ENCODE measurements at regions not wholly inside any gene's neighbourhood (a gene's known extent, or its start where the extent isn't known, plus 50 kb on each side); places are given as distances from the start of the nearest gene placed in this dataset.

GRCh38 chr20:55745840-55746239, 259.5 kb downstream of the CBLN4 start:
- no peaks in the 10 kb centered on the region for H3K27me3 ChIP-seq (ENCODE audit: control insufficient read depth in 1 of 2, insufficient read depth in 1 of 2, low read length in 2 of 2)
- DNase-seq, result no peak

GRCh38 chr20:55744896-55745295, 260.4 kb downstream of the CBLN4 start:
- DNase-seq, result no peak
- H3K4me3 ChIP-seq (ENCODE audit: insufficient read depth in 1 of 2, low read depth in 1 of 2, low read length in 2 of 2), result no peak overlapping the region
- H3K4me2 ChIP-seq (ENCODE audit: low read length, poor library complexity, severe bottlenecking), result no peak overlapping the region
- H3K79me1 ChIP-seq (replicated peaks; ENCODE audit: low read length, poor library complexity, severe bottlenecking), result no peaks in the 10 kb centered on the region
- H2BK5ac ChIP-seq (ENCODE audit: low read depth, low read length, poor library complexity, severe bottlenecking), result no peak overlapping the region
- H3K23ac ChIP-seq (ENCODE audit: low read length in 2 of 2), result no peak overlapping the region
- H3K36me3 ChIP-seq (ENCODE audit: control insufficient read depth in 1 of 2, insufficient read depth in 2 of 2, low read depth in 1 of 2, low read length in 2 of 2), result no peaks in the 10 kb centered on the region
- H3K9ac ChIP-seq (ENCODE audit: low read length), result no peak overlapping the region
- H3K27ac ChIP-seq (ENCODE audit: low read length, poor library complexity, severe bottlenecking), result no peak overlapping the region
- no peak overlapping the region for H3K18ac ChIP-seq (ENCODE audit: low read depth in 1 of 2, low read length in 2 of 2)
- no peak overlapping the region for H2BK120ac ChIP-seq (ENCODE audit: low read depth, low read length)
- H3K4ac ChIP-seq (ENCODE audit: low read depth in 1 of 2, low read length in 2 of 2), result no peak overlapping the region
- no peak overlapping the region for H2AK5ac ChIP-seq (ENCODE audit: low read length, severe bottlenecking)
- no peaks in the 10 kb centered on the region for H3K27me3 ChIP-seq (ENCODE audit: control insufficient read depth in 1 of 2, insufficient read depth in 1 of 2, low read length in 2 of 2)
- H3K14ac ChIP-seq (ENCODE audit: low read length in 2 of 2), result no peak overlapping the region
- H2AFZ ChIP-seq (ENCODE audit: low read depth, low read length), result no peak overlapping the region
- H4K91ac ChIP-seq (ENCODE audit: low read length), result no peak overlapping the region
- no peak overlapping the region for H2BK12ac ChIP-seq (ENCODE audit: low read length in 2 of 2)
- no peak overlapping the region for H4K8ac ChIP-seq (ENCODE audit: low read length)
- 84% methylated on average over 10 of the region's 10 CpGs for WGBS
- H3K4me1 ChIP-seq (ENCODE audit: control insufficient read depth, insufficient read depth, low read depth, low read length), result no peaks in the 10 kb centered on the region
- H3K9me3 ChIP-seq (ENCODE audit: control insufficient read depth, low read length), result peaks cover 11% of the 10 kb centered on the region
- no peak overlapping the region for H2BK15ac ChIP-seq (ENCODE audit: low read depth, poor library complexity, severe bottlenecking)

More at GRCh38 chr20:55745840-55746239, 259.5 kb downstream of the CBLN4 start:
- H2BK5ac ChIP-seq (ENCODE audit: low read depth, low read length, poor library complexity, severe bottlenecking), result no peak overlapping the region
- no peak overlapping the region for H3K18ac ChIP-seq (ENCODE audit: low read depth in 1 of 2, low read length in 2 of 2)
- H3K4me3 ChIP-seq (ENCODE audit: insufficient read depth in 1 of 2, low read depth in 1 of 2, low read length in 2 of 2), result no peak overlapping the region
- no peak overlapping the region for H3K23ac ChIP-seq (ENCODE audit: low read length in 2 of 2)
- H4K91ac ChIP-seq (ENCODE audit: low read length), result no peak overlapping the region
- peaks cover 11% of the 10 kb centered on the region for H3K9me3 ChIP-seq (ENCODE audit: control insufficient read depth, low read length)
- no peak overlapping the region for H3K14ac ChIP-seq (ENCODE audit: low read length in 2 of 2)
- no peaks in the 10 kb centered on the region for H3K36me3 ChIP-seq (ENCODE audit: control insufficient read depth in 1 of 2, insufficient read depth in 2 of 2, low read depth in 1 of 2, low read length in 2 of 2)
- H2AFZ ChIP-seq (ENCODE audit: low read depth, low read length), result no peak overlapping the region
- no CpG with 5 or more reads among the region's 1 CpG for WGBS
- no peak overlapping the region for H2BK12ac ChIP-seq (ENCODE audit: low read length in 2 of 2)
- H3K4me1 ChIP-seq (ENCODE audit: control insufficient read depth, insufficient read depth, low read depth, low read length), result no peaks in the 10 kb centered on the region
- H3K79me1 ChIP-seq (replicated peaks; ENCODE audit: low read length, poor library complexity, severe bottlenecking), result no peaks in the 10 kb centered on the region
- no peak overlapping the region for H3K4me2 ChIP-seq (ENCODE audit: low read length, poor library complexity, severe bottlenecking)
- H4K8ac ChIP-seq (ENCODE audit: low read length), result no peak overlapping the region
- H2BK15ac ChIP-seq (ENCODE audit: low read depth, poor library complexity, severe bottlenecking), result no peak overlapping the region
- no peak overlapping the region for H3K9ac ChIP-seq (ENCODE audit: low read length)
- H3K4ac ChIP-seq (ENCODE audit: low read depth in 1 of 2, low read length in 2 of 2), result no peak overlapping the region
- no peak overlapping the region for H3K27ac ChIP-seq (ENCODE audit: low read length, poor library complexity, severe bottlenecking)
- no peak overlapping the region for H2AK5ac ChIP-seq (ENCODE audit: low read length, severe bottlenecking)
- no peak overlapping the region for H2BK120ac ChIP-seq (ENCODE audit: low read depth, low read length)

GRCh38 chr20:55741801-55742200, 263.5 kb downstream of the CBLN4 start:
- no peak overlapping the region for H3K14ac ChIP-seq (ENCODE audit: low read length in 2 of 2)
- no peak overlapping the region for H2AK5ac ChIP-seq (ENCODE audit: low read length, severe bottlenecking)
- H3K27ac ChIP-seq (ENCODE audit: low read length, poor library complexity, severe bottlenecking), result no peak overlapping the region
- no peak overlapping the region for H3K4me2 ChIP-seq (ENCODE audit: low read length, poor library complexity, severe bottlenecking)
- H3K18ac ChIP-seq (ENCODE audit: low read depth in 1 of 2, low read length in 2 of 2), result no peak overlapping the region
- peaks cover 9% of the 10 kb centered on the region for H3K9me3 ChIP-seq (ENCODE audit: control insufficient read depth, low read length)
- H2AFZ ChIP-seq (ENCODE audit: low read depth, low read length), result no peak overlapping the region
- no peak overlapping the region for H4K8ac ChIP-seq (ENCODE audit: low read length)
- H3K4ac ChIP-seq (ENCODE audit: low read depth in 1 of 2, low read length in 2 of 2), result no peak overlapping the region
- no peak overlapping the region for H3K4me3 ChIP-seq (ENCODE audit: insufficient read depth in 1 of 2, low read depth in 1 of 2, low read length in 2 of 2)
- no peak overlapping the region for H2BK15ac ChIP-seq (ENCODE audit: low read depth, poor library complexity, severe bottlenecking)
- H2BK5ac ChIP-seq (ENCODE audit: low read depth, low read length, poor library complexity, severe bottlenecking), result no peak overlapping the region
- no peaks in the 10 kb centered on the region for H3K79me1 ChIP-seq (replicated peaks; ENCODE audit: low read length, poor library complexity, severe bottlenecking)
- H3K23ac ChIP-seq (ENCODE audit: low read length in 2 of 2), result no peak overlapping the region
- H2BK12ac ChIP-seq (ENCODE audit: low read length in 2 of 2), result no peak overlapping the region
- H3K4me1 ChIP-seq (ENCODE audit: control insufficient read depth, insufficient read depth, low read depth, low read length), result no peaks in the 10 kb centered on the region
- H3K9ac ChIP-seq (ENCODE audit: low read length), result no peak overlapping the region
- no peaks in the 10 kb centered on the region for H3K27me3 ChIP-seq (ENCODE audit: control insufficient read depth in 1 of 2, insufficient read depth in 1 of 2, low read length in 2 of 2)
- H4K91ac ChIP-seq (ENCODE audit: low read length), result no peak overlapping the region
- no peak for DNase-seq
- no peak overlapping the region for H2BK120ac ChIP-seq (ENCODE audit: low read depth, low read length)
- no peaks in the 10 kb centered on the region for H3K36me3 ChIP-seq (ENCODE audit: control insufficient read depth in 1 of 2, insufficient read depth in 2 of 2, low read depth in 1 of 2, low read length in 2 of 2)
- 66% methylated on average over 3 of the region's 3 CpGs for whole genome bisulfite sequencing

GRCh38 chr20:55740076-55740475, 265.2 kb downstream of the CBLN4 start:
- Histone ChIP-seq H3K23ac (ENCODE audit: low read length in 2 of 2) (no peak overlapping the region), H3K36me3 (ENCODE audit: control insufficient read depth in 1 of 2, insufficient read depth in 2 of 2, low read depth in 1 of 2, low read length in 2 of 2) (no peaks in the 10 kb centered on the region), H3K4me3 (ENCODE audit: insufficient read depth in 1 of 2, low read depth in 1 of 2, low read length in 2 of 2) (no peak overlapping the region), H2AFZ (ENCODE audit: low read depth, low read length) (no peak overlapping the region), H3K27ac (ENCODE audit: low read length, poor library complexity, severe bottlenecking) (no peak overlapping the region), H3K79me1 (replicated peaks; ENCODE audit: low read length, poor library complexity, severe bottlenecking) (no peaks in the 10 kb centered on the region), H3K9me3 (ENCODE audit: control insufficient read depth, low read length) (peaks cover 9% of the 10 kb centered on the region), H2BK120ac (ENCODE audit: low read depth, low read length) (no peak overlapping the region), H2AK5ac (ENCODE audit: low read length, severe bottlenecking) (no peak overlapping the region), H4K8ac (ENCODE audit: low read length) (no peak overlapping the region), H3K4ac (ENCODE audit: low read depth in 1 of 2, low read length in 2 of 2) (no peak overlapping the region), H2BK12ac (ENCODE audit: low read length in 2 of 2) (no peak overlapping the region), H3K4me1 (ENCODE audit: control insufficient read depth, insufficient read depth, low read depth, low read length) (no peaks in the 10 kb centered on the region), H2BK5ac (ENCODE audit: low read depth, low read length, poor library complexity, severe bottlenecking) (no peak overlapping the region), H3K14ac (ENCODE audit: low read length in 2 of 2) (no peak overlapping the region), H3K18ac (ENCODE audit: low read depth in 1 of 2, low read length in 2 of 2) (no peak overlapping the region), H4K91ac (ENCODE audit: low read length) (no peak overlapping the region), H3K27me3 (ENCODE audit: control insufficient read depth in 1 of 2, insufficient read depth in 1 of 2, low read length in 2 of 2) (no peaks in the 10 kb centered on the region), H2BK15ac (ENCODE audit: low read depth, poor library complexity, severe bottlenecking) (no peak overlapping the region), H3K4me2 (ENCODE audit: low read length, poor library complexity, severe bottlenecking) (no peak overlapping the region), H3K9ac (ENCODE audit: low read length) (no peak overlapping the region)
- 93% methylated on average over 5 of the region's 8 CpGs for WGBS
- no peak for DNase-seq

All from mesenchymal stem cell (in vitro differentiated cells and primary cell).